ENCODE measurements at regions not wholly inside any gene's neighbourhood (a gene's known extent, or its start where the extent isn't known, plus 50 kb on each side); places are given as distances from the start of the nearest gene placed in this dataset.
A peak's percentile ranks its signal among the peaks of the same experiment; 100 is the strongest.

- Histone ChIP-seq H3K27me3 (replicated peaks) (no peaks in the 10 kb centered on the region), H3K9me3 (replicated peaks) (no peaks in the 10 kb centered on the region), H3K4me1 (replicated peaks) (no peaks in the 10 kb centered on the region), H3K4me3 (no peak overlapping the region), H3K36me3 (no peaks in the 10 kb centered on the region), H3K27ac (no peak overlapping the region)
- no peak for DNase-seq (ENCODE audit: low read depth in 1 of 2, low spot score in 2 of 2)
Measured at GRCh38 chrX:39301036-39301435, 499.8 kb downstream of the MID1IP1 start.

DNA sequence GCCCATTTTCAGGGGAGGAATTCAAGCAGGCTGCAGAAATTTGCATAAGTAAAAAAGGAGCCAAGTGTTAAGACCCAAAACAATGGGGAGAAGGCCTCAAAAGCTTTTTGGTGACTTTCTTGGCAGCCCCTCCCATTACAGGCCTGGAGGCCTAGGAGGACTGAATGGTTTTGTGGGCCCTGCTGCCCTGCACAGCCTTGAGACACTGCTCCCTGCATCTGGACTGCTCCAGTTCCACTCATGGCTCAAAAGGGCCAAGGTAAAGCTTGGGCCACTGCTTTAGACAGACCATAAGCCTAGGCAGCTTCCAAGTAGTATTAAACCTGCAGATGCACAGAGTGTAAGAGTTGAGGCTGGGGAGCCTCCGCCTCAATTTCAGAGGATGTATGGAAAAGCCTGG is 501.6 kb downstream of the MID1IP1 start:
- no peaks in the 10 kb centered on the region for H3K36me3 ChIP-seq
- H3K9me3 ChIP-seq (replicated peaks) = no peaks in the 10 kb centered on the region
- no peak overlapping the region for H3K27ac ChIP-seq
- no peak overlapping the region for H3K4me3 ChIP-seq
- no peaks in the 10 kb centered on the region for H3K27me3 ChIP-seq (replicated peaks)
- no peaks in the 10 kb centered on the region for H3K4me1 ChIP-seq (replicated peaks)
- DNase-seq (ENCODE audit: low read depth in 1 of 2, low spot score in 2 of 2) = no peak

GRCh38 chrX:39304746-39305145 is 503.5 kb downstream of the MID1IP1 start:
- Histone ChIP-seq H3K27ac (no peak overlapping the region), H3K27me3 (replicated peaks) (no peaks in the 10 kb centered on the region), H3K9me3 (replicated peaks) (no peaks in the 10 kb centered on the region), H3K4me1 (replicated peaks) (no peaks in the 10 kb centered on the region), H3K36me3 (no peaks in the 10 kb centered on the region), H3K4me3 (no peak overlapping the region)
- DNase-seq (ENCODE audit: low read depth in 1 of 2, low spot score in 2 of 2) = no peak

- no peaks in the 10 kb centered on the region for H3K27me3 ChIP-seq (replicated peaks)
- H3K36me3 ChIP-seq = no peaks in the 10 kb centered on the region
- no peak for DNase-seq (ENCODE audit: low read depth in 1 of 2, low spot score in 2 of 2)
- H3K9me3 ChIP-seq (replicated peaks) = no peaks in the 10 kb centered on the region
- no peaks in the 10 kb centered on the region for H3K4me1 ChIP-seq (replicated peaks)
- no peak overlapping the region for H3K4me3 ChIP-seq
- H3K27ac ChIP-seq = no peak overlapping the region
Measured at GRCh38 chrX:39307488-39307887, 506.2 kb downstream of the MID1IP1 start.

DNA sequence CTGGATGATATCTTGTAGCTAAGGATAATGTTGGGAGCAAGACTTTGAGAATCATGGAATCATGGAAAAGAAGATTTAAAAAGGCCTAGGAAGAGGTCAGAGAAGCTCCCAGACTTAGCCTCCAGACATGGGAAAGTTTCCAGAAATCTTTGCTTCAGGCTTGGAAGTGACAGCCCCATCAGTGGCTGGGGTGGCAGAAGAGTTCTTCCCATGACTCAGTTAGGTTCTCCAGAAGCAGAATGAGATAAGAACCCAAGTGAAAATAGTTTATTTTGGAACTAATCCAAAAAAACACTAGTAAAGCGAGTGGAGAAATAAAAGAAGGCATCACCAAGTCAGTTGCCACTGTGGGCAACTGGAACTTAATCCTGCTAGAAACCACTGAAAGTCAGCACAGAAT is 506.9 kb downstream of the MID1IP1 start:
- Histone ChIP-seq H3K4me3 (no peak overlapping the region), H3K27ac (no peak overlapping the region), H3K9me3 (replicated peaks) (no peaks in the 10 kb centered on the region), H3K36me3 (no peaks in the 10 kb centered on the region), H3K4me1 (replicated peaks) (no peaks in the 10 kb centered on the region), H3K27me3 (replicated peaks) (no peaks in the 10 kb centered on the region)
- no peak for DNase-seq (ENCODE audit: low read depth in 1 of 2, low spot score in 2 of 2)

- no peaks in the 10 kb centered on the region for H3K9me3 ChIP-seq (replicated peaks)
- no peak overlapping the region for H3K4me3 ChIP-seq
- H3K4me1 ChIP-seq (replicated peaks) = no peaks in the 10 kb centered on the region
- no peak for DNase-seq (ENCODE audit: low read depth in 1 of 2, low spot score in 2 of 2)
- H3K36me3 ChIP-seq = no peaks in the 10 kb centered on the region
- H3K27ac ChIP-seq = no peak overlapping the region
- H3K27me3 ChIP-seq (replicated peaks) = no peaks in the 10 kb centered on the region
Measured at GRCh38 chrX:39309018-39309635, 507.9 kb downstream of the MID1IP1 start.

DNA sequence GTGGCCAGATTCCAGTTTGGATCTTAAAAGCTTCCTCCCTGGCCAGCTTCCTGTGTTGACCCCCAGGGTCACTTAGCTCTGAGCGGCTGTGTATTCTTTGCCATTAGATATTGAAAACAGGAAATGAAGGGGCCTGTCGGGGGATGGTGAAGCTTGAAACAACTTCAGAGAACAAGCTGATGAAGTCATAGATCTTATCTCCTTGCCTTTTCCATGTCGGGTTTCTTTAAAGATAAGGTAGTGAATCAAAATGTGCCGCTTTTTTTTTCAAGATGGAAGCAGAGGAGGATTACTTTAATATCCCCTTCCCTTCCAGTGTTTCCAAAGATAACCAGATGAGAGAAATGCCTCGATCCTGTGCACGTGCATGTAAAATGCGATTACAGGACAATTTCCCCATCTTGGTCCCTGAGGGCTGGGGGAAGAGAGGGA is 508.5 kb downstream of the MID1IP1 start:
- H3K4me1 ChIP-seq (replicated peaks) = no peaks in the 10 kb centered on the region
- no peak overlapping the region for H3K4me3 ChIP-seq
- no peaks in the 10 kb centered on the region for H3K36me3 ChIP-seq
- no peak overlapping the region for H3K27ac ChIP-seq
- peak in 1 of 2 experiments; percentile 1 for DNase-seq (ENCODE audit: low read depth in 1 of 2, low spot score in 2 of 2)
- H3K9me3 ChIP-seq (replicated peaks) = no peaks in the 10 kb centered on the region
- no peaks in the 10 kb centered on the region for H3K27me3 ChIP-seq (replicated peaks)

GRCh38 chrX:39310891-39311290 is 509.6 kb downstream of the MID1IP1 start:
- Histone ChIP-seq H3K9me3 (replicated peaks) (no peaks in the 10 kb centered on the region), H3K4me3 (no peak overlapping the region), H3K27me3 (replicated peaks) (no peaks in the 10 kb centered on the region), H3K4me1 (replicated peaks) (no peaks in the 10 kb centered on the region), H3K36me3 (no peaks in the 10 kb centered on the region), H3K27ac (no peak overlapping the region)
- DNase-seq (ENCODE audit: low read depth in 1 of 2, low spot score in 2 of 2) = no peak

DNA sequence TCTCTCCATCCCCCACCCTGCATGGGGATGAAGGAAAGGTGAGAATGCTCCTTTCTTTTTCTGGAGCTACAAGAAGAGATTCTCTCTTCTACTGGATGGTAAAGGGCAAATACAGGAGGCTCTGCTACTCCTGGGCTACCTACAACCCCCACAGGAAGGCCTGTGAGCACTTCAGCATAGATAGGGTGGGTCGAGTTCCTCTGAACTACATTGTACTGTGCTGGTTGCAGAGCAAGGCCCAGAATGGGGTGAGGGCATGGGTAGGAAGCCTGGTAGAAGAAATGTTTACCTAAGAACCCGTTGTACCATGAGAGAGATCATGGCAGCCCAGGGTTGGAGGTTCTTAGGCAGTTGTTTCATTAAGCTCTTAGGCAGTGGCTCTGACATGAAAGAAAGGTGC is 510.4 kb downstream of the MID1IP1 start:
- H3K4me1 ChIP-seq (replicated peaks) = no peaks in the 10 kb centered on the region

GRCh38 chrX:39313146-39313545 is 511.9 kb downstream of the MID1IP1 start:
- H3K4me3 ChIP-seq = no peak overlapping the region
- no peaks in the 10 kb centered on the region for H3K27me3 ChIP-seq (replicated peaks)
- H3K27ac ChIP-seq = no peak overlapping the region
- no peaks in the 10 kb centered on the region for H3K36me3 ChIP-seq
- DNase-seq (ENCODE audit: low read depth in 1 of 2, low spot score in 2 of 2) = no peak
- no peaks in the 10 kb centered on the region for H3K4me1 ChIP-seq (replicated peaks)
- H3K9me3 ChIP-seq (replicated peaks) = no peaks in the 10 kb centered on the region

More for the DNA sequence above, 510.4 kb downstream of the MID1IP1 start:
- Histone ChIP-seq H3K27me3 (replicated peaks) (no peaks in the 10 kb centered on the region), H3K36me3 (no peaks in the 10 kb centered on the region), H3K9me3 (replicated peaks) (no peaks in the 10 kb centered on the region), H3K27ac (no peak overlapping the region), H3K4me3 (no peak overlapping the region)
- DNase-seq (ENCODE audit: low read depth in 1 of 2, low spot score in 2 of 2) = no peak

DNA sequence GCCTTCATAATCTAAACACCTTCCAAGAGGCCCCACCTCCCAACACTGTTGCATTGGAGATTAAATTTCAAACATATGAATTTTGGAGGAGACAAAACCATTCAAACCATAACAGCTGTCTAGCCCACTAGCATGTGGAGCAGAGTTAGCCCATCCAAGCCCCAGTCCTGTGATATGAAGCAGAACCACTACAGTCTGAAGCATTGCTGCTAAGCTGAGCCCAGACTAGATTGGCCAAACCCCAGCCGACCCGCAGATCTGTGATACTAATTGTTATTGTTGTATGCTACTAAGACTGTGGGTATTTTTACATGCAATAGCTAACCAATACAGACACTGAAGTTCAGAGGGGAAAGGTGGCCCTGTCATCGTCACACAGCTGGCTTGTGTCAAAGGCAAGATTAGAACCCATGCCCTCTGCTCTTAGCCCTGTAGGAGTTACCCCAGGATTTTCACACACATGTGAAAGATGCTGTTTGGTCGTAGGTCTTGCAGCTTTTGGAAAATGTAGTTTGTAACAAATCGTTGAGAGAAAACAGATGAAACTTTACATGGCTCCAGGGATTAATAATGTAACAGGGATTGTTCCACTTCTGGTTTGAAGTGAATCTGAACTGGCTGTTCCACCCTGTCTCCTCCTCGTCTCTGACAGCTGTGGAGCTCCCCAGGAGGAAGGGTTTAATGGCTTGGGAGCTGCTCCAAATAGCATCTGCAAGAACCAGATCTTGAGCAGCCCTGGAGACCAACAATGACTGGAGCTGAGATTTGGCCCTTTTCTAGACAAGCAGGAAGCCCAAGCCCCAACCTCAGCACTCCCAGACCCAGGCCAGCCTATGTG is 517.5 kb downstream of the MID1IP1 start:
- DNase-seq (ENCODE audit: low read depth in 1 of 2, low spot score in 2 of 2) = no peak
- H3K4me3 ChIP-seq = no peak overlapping the region
- no peak overlapping the region for H3K27ac ChIP-seq
- no peaks in the 10 kb centered on the region for H3K27me3 ChIP-seq (replicated peaks)
- no peaks in the 10 kb centered on the region for H3K4me1 ChIP-seq (replicated peaks)
- no peaks in the 10 kb centered on the region for H3K9me3 ChIP-seq (replicated peaks)
- H3K36me3 ChIP-seq = no peaks in the 10 kb centered on the region

- Histone ChIP-seq H3K27me3 (replicated peaks) (no peaks in the 10 kb centered on the region), H3K4me3 (no peak overlapping the region), H3K27ac (no peak overlapping the region), H3K9me3 (replicated peaks) (no peaks in the 10 kb centered on the region), H3K36me3 (no peaks in the 10 kb centered on the region), H3K4me1 (replicated peaks) (no peaks in the 10 kb centered on the region)
- no peak for DNase-seq (ENCODE audit: low read depth in 1 of 2, low spot score in 2 of 2)
Measured at GRCh38 chrX:39320165-39320564, 518.9 kb downstream of the MID1IP1 start.

- no peaks in the 10 kb centered on the region for H3K36me3 ChIP-seq
Measured at GRCh38 chrX:39322496-39322895, 521.2 kb downstream of the MID1IP1 start.

DNA sequence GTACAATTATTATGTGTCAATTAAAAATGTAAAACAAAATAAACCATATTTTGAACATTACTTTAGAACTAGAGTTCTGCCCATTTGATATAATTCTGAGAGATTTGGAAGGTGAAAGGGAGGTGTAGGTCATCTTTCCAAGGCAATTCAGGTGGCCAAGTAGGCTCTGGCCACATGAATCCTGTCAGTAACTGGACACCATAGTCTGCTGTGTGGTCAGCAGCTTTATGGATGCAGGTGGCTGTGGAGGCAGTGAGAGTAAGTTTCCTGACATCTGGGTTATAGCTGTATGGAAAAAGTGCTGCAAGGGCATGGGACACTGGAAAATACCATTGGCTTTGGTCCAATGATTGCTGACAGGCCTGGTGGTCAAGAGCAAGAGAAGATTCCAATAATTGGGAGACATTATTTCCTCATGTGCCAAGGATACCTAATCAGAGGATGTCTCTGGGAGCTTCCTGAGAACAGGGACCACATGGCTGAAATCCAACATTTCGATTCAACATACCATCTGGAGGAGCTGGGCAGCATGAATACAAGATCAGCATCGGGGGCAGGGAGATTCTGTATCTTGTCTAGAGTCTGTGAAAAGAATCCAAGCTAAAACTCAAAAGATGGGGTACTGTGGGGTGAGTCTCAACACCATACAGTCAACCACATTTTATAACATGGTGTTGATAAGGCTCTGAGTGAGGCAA is 523.1 kb downstream of the MID1IP1 start:
- Histone ChIP-seq H3K9me3 (replicated peaks) (no peaks in the 10 kb centered on the region), H3K36me3 (no peaks in the 10 kb centered on the region)
- no peak for DNase-seq (ENCODE audit: low read depth in 1 of 2, low spot score in 2 of 2)

More at GRCh38 chrX:39322496-39322895, 521.2 kb downstream of the MID1IP1 start:
- no peak overlapping the region for H3K27ac ChIP-seq
- no peaks in the 10 kb centered on the region for H3K4me1 ChIP-seq (replicated peaks)
- no peaks in the 10 kb centered on the region for H3K9me3 ChIP-seq (replicated peaks)
- no peak for DNase-seq (ENCODE audit: low read depth in 1 of 2, low spot score in 2 of 2)
- no peaks in the 10 kb centered on the region for H3K27me3 ChIP-seq (replicated peaks)
- no peak overlapping the region for H3K4me3 ChIP-seq

More for the DNA sequence above, 523.1 kb downstream of the MID1IP1 start:
- Histone ChIP-seq H3K27ac (no peak overlapping the region), H3K27me3 (replicated peaks) (no peaks in the 10 kb centered on the region), H3K4me1 (replicated peaks) (no peaks in the 10 kb centered on the region), H3K4me3 (no peak overlapping the region)

Data from SJSA1 (cell line).